GM12891 (cell line): ENCODE measurements at regions not wholly inside any gene's neighbourhood (a gene's known extent, or its start where the extent isn't known, plus 50 kb on each side); places are given as distances from the start of the nearest gene placed in this dataset.

Experiments used
- DNase-seq: peaks from one replicate; pipeline ENCODE4 v3.0.0; 2011; ENCODE audit warnings: low spot score; ENCODE audit not compliant: insufficient read length
- FAIRE-seq: peaks from 2 replicates; lab custom pipeline; 2011; peaks lifted over from hg19 to GRCh38; lab: Jason Lieb, UNC
- PAX5 ChIP-seq: IDR thresholded peaks from 2 replicates; pipeline ENCODE4 v1.6.1; 2011; ENCODE audit warnings: low read length, moderate library complexity, mild to moderate bottlenecking; ENCODE audit not compliant: insufficient read depth, severe bottlenecking
- POLR2A ChIP-seq: IDR thresholded peaks from 2 replicates; pipeline ENCODE4 v1.6.1; 2011; ENCODE audit warnings: low read depth, low read length, control low read depth
- POLR2AphosphoS5 ChIP-seq: IDR thresholded peaks from 2 replicates; pipeline ENCODE4 v1.6.1; 2011; ENCODE audit warnings: low read depth, low read length, control low read depth
- POU2F2 ChIP-seq: IDR thresholded peaks from 2 replicates; pipeline ENCODE4 v1.6.1; 2011; ENCODE audit warnings: low read depth, mild to moderate bottlenecking, control low read depth, low read length, moderate library complexity
- SPI1 ChIP-seq: IDR thresholded peaks from 2 replicates; pipeline ENCODE4 v1.6.1; 2011; ENCODE audit warnings: low read depth, low read length, control low read depth
- TAF1 ChIP-seq: IDR thresholded peaks from 2 replicates; pipeline ENCODE4 v1.6.1; 2011; ENCODE audit warnings: low read depth, low read length, control low read depth

- DNase-seq: no peak
- TF ChIP-seq TAF1 (no peak), POLR2AphosphoS5 (no peak), POU2F2 (no peak), SPI1 (no peak), POLR2A (no peak), PAX5 (no peak)
- no peak for FAIRE-seq
Observed at GRCh38 chr13:107867701-107868661, 347.4 kb downstream of the LIG4 start.

- FAIRE-seq (no peak), DNase-seq (no peak)
- no peak for TF ChIP-seq POU2F2
- no peak for TF ChIP-seq POLR2A
Observed at GRCh38 chr13:107866941-107867623, 348.3 kb downstream of the LIG4 start.

- FAIRE-seq: no peak
- DNase-seq: no peak
- TF ChIP-seq PAX5 (no peak), SPI1 (no peak), POLR2AphosphoS5 (no peak), POU2F2 (no peak), POLR2A (no peak), TAF1 (no peak)
Observed at GRCh38 chr13:107866032-107866940, 349.1 kb downstream of the LIG4 start.

- no peak for DNase-seq
Observed at GRCh38 chr13:107865643-107866031, 349.7 kb downstream of the LIG4 start.

GRCh38 chr13:107865318-107865575 is 350.1 kb downstream of the LIG4 start:
- DNase-seq (no peak), FAIRE-seq (no peak)
- TF ChIP-seq POLR2A (no peak), TAF1 (no peak), PAX5 (no peak), POU2F2 (no peak), POLR2AphosphoS5 (no peak)

More at GRCh38 chr13:107865643-107866031, 349.7 kb downstream of the LIG4 start:
- FAIRE-seq: no peak
- no peak for TF ChIP-seq PAX5
- no peak for TF ChIP-seq POU2F2
- no peak for TF ChIP-seq POLR2A
- TF ChIP-seq POLR2AphosphoS5: no peak
- TF ChIP-seq SPI1: no peak
- TF ChIP-seq TAF1: no peak

GRCh38 chr13:107864543-107865317 is 350.6 kb downstream of the LIG4 start:
- TF ChIP-seq TAF1 (no peak), POLR2AphosphoS5 (no peak), POU2F2 (no peak), PAX5 (no peak), POLR2A (no peak), SPI1 (no peak)
- DNase-seq (no peak), FAIRE-seq (no peak)

- DNase-seq (no peak), FAIRE-seq (no peak)
- TF ChIP-seq PAX5 (no peak), SPI1 (no peak), POLR2AphosphoS5 (no peak), POU2F2 (no peak), TAF1 (no peak), POLR2A (no peak)
Observed at GRCh38 chr13:107860284-107860683, 355.1 kb downstream of the LIG4 start.

GRCh38 chr13:107854880-107855279 is 360.5 kb downstream of the LIG4 start:
- FAIRE-seq (no peak), DNase-seq (no peak)
- no peak for TF ChIP-seq SPI1
- TF ChIP-seq PAX5: no peak
- TF ChIP-seq POLR2AphosphoS5: no peak
- no peak for TF ChIP-seq POU2F2
- no peak for TF ChIP-seq TAF1
- TF ChIP-seq POLR2A: no peak
